ENCODE measurements at regions not wholly inside any gene's neighbourhood (a gene's known extent, or its start where the extent isn't known, plus 50 kb on each side); places are given as distances from the start of the nearest gene placed in this dataset.

GRCh38 chr13:30034458-30034795 lies 184.0 kb upstream of the UBL3 start:
- H3K27me3 ChIP-seq (ENCODE audit: control insufficient read depth in 2 of 2, insufficient read depth in 2 of 2, low read length in 2 of 2): peaks cover 0 to 7% of the 10 kb centered on the region in 2 experiments; a peak in 2 of 5 replicates
- no peaks in the 10 kb centered on the region for H3K4me1 ChIP-seq (replicated peaks in 1 of 2; ENCODE audit: control insufficient read depth in 2 of 2, insufficient read depth in 2 of 2, low read length in 2 of 2)
- H3K27ac ChIP-seq (ENCODE audit: extremely low read depth, low read depth, low read length): no peak overlapping the region
- H3K9me3 ChIP-seq (replicated peaks; ENCODE audit: control insufficient read depth, insufficient read depth, low read depth, low read length): no peaks in the 10 kb centered on the region
- no peak overlapping the region for H3K4me2 ChIP-seq (ENCODE audit: insufficient read depth, low read length)
- DNase-seq (ENCODE audit: extremely low read depth in 1 of 4, low spot score in 3 of 4): no peak
- no peak for ATAC-seq
- ChIA-PET POLR2A (interaction anchor here (0.6 kb wide), 1 partner anchor 77 kb away, joined by 3 read pairs; no protein-coding TSS in a partner anchor), CTCF (ENCODE audit: low intra/inter-chr PET ratio) (no interaction called here)
- H2AFZ ChIP-seq (ENCODE audit: low read depth, low read length): no peak overlapping the region
- no peak for TF ChIP-seq POLR2AphosphoS2 (IDR thresholded peaks at IDR 0.05; ENCODE audit: low read length)
- no peak for TF ChIP-seq ZNF277 (CRISPR knock-in tag; IDR thresholded peaks at IDR 0.05; ENCODE audit: borderline replicate concordance)
- no peak for TF ChIP-seq FUS (optimal IDR thresholded peaks at IDR 0.05; ENCODE audit: low read depth, low read length)
- no peak for TF ChIP-seq SMAD3 (CRISPR knock-in tag; conservative IDR thresholded peaks at IDR 0.05)
- TF ChIP-seq TEAD2 (tag; IDR thresholded peaks at IDR 0.05): no peak
- TF ChIP-seq ZNF778 (CRISPR knock-in tag; IDR thresholded peaks at IDR 0.05): no peak
- TF ChIP-seq ASH1L (IDR thresholded peaks at IDR 0.05; ENCODE audit: borderline replicate concordance, low read depth, partially characterized antibody): no peak
- TF ChIP-seq MEF2A (IDR thresholded peaks at IDR 0.05; ENCODE audit: control insufficient read depth, low read depth, low read length): no peak
- no peak for TF ChIP-seq ARID3A (IDR thresholded peaks at IDR 0.05; ENCODE audit: borderline replicate concordance, low read depth, low read length)
- TF ChIP-seq ZNF134 (CRISPR knock-in tag; conservative IDR thresholded peaks at IDR 0.05): no peak
- 0% methylated on average over 3 of the region's 3 CpGs for WGBS (ENCODE audit: insufficient coverage, low coverage, missing lambda C conversion rate)
- FAIRE-seq: no peak
- H4K20me1 ChIP-seq (replicated peaks; ENCODE audit: control insufficient read depth, insufficient read depth, low read length): no peaks in the 10 kb centered on the region
- no peaks in the 10 kb centered on the region for H3K9me1 ChIP-seq (ENCODE audit: control insufficient read depth, insufficient read depth, low read length)
- no peak overlapping the region for H3K9ac ChIP-seq (ENCODE audit: insufficient read depth in 1 of 2, low read depth in 2 of 2, low read length in 2 of 2)
- in situ Hi-C loops (cut with MboI) (no loop called here), intact Hi-C loops (cut with micrococcal nuclease) (no loop called here)
- BruUV-seq (replicated peaks): no TSS peak
- H3K4me3 ChIP-seq: no peak overlapping the region
- H3K36me3 ChIP-seq (ENCODE audit: control insufficient read depth, insufficient read depth, low read length): no peaks in the 10 kb centered on the region
- H3K79me2 ChIP-seq (ENCODE audit: control insufficient read depth, insufficient read depth, low read length): no peaks in the 10 kb centered on the region
